GM10248 (cell line): ENCODE measurements at regions not wholly inside any gene's neighbourhood (a gene's known extent, or its start where the extent isn't known, plus 50 kb on each side); places are given as distances from the start of the nearest gene placed in this dataset.
A peak's percentile ranks its signal among the peaks of the same experiment; 100 is the strongest.

ENCODE experiments used
- CTCF ChIA-PET: fragments of 300-600 bp; sonication (Branson Sonifier 250); formaldehyde crosslinking; extraction: SDS; loops from one replicate; lab custom pipeline; 2021; ENCODE audit warnings: antibody characterized with exemption; lab: Yijun Ruan, JAX
- POLR2A ChIA-PET: fragments of 350-650 bp; sonication (Branson Sonifier 250); formaldehyde crosslinking; extraction: SDS; loops from one replicate; lab custom pipeline; 2020; ENCODE audit warnings: antibody characterized with exemption; lab: Yijun Ruan, JAX
- DNase-seq: peaks from one replicate; pipeline ENCODE4 v3.0.0; 2012; ENCODE audit errors: extremely low spot score
- CTCF ChIP-seq: IDR thresholded peaks from 2 replicates; pipeline ENCODE4 v1.5.1; 2012; ENCODE audit warnings: mild to moderate bottlenecking, low read depth; ENCODE audit errors: extremely low read depth, missing control alignments, control extremely low read depth

DNA sequence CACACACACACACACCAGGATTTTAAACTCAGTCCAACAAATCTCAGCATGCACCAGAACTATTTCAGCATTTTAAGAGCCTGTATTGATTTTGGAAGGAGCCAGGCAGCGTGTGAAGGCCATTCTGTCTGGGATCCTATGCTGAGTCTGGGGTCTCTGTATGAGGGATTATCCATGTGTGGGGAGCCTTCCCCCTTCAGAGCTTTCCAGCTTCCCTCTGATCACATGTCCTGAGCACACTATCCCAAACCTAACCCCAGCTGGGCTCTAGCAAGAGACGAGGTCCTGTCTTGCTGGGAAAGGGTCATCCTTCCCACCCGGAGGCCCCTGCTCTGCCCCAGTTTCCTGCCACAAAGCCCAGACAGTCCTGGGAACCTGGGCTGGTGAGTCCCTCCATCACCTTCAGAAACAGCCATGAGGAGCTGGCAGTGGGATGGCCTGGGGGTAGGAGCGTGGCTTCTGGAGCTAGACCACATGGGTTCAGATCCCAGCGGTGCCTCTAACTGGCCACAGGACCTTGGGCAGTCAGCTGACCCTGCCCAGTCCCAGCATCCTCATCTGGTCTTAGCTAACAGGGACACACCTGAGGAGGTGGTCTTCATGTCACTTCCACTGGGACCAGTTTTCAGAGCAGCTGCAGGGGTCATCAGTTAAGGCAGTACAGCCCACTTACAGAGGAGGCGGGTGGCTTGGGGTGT is 79.6 kb upstream of the RET start:
- POLR2A ChIA-PET, result no interaction called here
- DNase-seq, result peak; percentile 13
- CTCF ChIA-PET, result interaction anchor here (1.0 to 1.7 kb wide), 2 partner anchors 11 to 133 kb away, joined by 3 to 4 read pairs; no protein-coding TSS in a partner anchor
- TF ChIP-seq CTCF, result no peak

DNA sequence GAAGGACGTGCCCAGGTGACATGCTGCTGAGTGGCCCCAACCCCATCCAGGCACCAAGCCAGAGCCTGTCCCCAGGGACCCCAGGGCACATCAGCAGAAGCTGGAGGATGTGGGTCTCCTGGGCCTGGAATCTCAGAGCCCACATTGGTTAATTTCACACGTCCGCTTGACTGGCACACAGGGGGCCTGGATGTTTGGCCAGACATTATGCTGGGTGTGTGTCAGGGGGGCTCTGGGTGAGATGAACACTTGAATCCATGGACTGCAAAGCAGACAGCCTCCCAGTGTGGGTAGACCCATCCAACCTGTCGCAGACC is 79.1 kb upstream of the RET start:
- no peak for DNase-seq
- TF ChIP-seq CTCF, result no peak
- ChIA-PET CTCF (interaction anchor here (1.0 to 1.7 kb wide), 2 partner anchors 10 to 133 kb away, joined by 3 to 4 read pairs; no protein-coding TSS in a partner anchor), POLR2A (no interaction called here)

- ChIA-PET POLR2A (no interaction called here), CTCF (interaction anchor here (1.0 to 1.7 kb wide), 2 partner anchors 9 to 132 kb away, joined by 3 to 4 read pairs; no protein-coding TSS in a partner anchor)
- TF ChIP-seq CTCF, result no peak
- DNase-seq, result peak; percentile 9
These were observed 78.1 kb upstream of the RET start for GRCh38 chr10:42998481-42999384.

DNA sequence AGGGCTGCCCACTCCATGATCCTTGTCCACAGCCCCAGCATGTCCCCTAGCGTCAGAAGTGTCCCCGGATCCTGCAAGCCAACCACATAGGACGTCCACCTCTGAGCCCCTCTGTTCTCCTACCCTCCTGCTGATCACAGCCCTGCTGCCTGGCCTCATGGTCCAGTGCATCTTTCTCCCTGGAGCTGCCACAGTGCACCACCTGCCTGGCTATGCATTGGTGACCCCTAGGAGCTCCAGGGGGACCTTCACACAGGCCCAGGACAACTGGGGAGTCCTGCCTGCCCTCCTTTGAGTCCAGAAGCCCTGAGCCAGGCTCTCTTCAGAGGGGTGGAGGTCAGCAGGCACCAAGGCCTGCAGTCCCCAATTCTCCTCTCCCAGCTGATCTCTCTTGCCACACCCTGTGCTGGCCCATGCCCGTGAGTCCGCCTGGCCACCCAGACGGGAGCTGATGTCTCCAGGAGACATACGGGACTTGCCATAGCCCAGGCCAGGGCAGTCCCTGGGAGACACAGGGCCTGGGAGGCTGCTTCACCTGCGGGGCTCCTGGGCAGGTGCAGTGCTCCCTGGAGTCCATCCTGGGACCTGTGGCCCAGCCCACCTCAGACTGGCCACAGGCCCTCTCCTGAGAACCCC is 77.4 kb upstream of the RET start:
- TF ChIP-seq CTCF, result no peak
- ChIA-PET POLR2A (no interaction called here), CTCF (no interaction called here)

DNA sequence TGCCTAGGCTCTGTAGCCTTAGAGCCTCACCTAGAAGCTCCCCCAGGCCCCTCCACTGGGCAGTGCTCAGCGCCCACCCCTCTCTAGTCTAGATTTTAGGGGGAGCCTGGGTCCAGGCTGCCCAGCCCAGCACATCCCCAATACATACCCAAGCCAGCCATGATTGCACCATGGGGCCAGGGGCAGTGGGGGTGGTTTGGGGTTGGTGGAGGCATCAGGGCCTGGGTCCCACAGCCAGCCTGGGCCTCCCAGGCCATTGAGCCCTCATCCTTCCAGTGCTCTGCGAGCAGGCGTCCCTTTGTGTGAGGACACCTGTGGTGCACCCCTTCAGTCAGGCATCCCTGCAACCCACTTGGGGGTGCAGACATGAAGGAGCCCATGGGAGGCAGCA is 76.9 kb upstream of the RET start:
- TF ChIP-seq CTCF, result no peak
- CTCF ChIA-PET, result no interaction called here

More for the DNA sequence above, 77.4 kb upstream of the RET start:
- DNase-seq, result peak; percentile 12

DNA sequence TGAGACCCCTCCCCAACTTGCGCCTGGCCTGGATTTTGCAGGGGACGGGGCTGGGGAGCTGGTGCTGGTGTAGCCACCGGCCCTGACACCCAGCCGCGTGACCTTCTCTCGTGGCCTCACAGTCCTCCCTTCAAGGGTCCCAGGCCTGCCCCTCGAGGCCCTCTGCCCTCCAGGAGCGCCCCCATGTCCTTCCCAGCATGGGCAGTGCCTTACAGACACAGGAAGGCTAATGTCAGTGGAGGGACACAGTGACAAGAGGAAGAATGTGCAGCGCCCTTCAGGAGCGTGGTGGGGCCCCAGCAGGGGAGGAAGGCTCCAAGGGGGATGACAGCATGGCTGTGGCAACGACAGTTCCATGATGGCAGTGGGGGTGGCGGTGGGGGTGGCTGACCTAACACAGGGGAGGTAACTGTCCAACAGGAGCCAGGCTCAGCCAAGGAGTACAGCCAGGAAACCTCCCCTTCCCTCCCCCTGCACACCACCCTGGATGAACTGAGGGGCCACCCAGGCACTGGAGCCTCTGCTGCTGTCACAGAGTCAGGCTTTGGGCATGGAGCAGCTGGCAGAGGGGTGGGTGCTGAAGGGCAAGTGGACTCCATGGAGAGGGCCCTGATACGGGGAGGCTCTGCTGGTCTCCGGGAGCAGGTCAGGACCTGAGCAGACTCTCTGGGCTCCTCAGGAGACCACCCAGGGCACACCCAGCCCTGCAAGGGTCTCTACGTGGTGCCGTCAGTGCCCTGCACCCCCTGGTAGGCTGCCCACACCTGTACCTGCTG is 76.0 kb upstream of the RET start:
- no peak for TF ChIP-seq CTCF
- DNase-seq, result peak; percentile 9
- ChIA-PET CTCF (no interaction called here), POLR2A (no interaction called here)

More for the DNA sequence above, 76.9 kb upstream of the RET start:
- peak; percentile 14 for DNase-seq
- POLR2A ChIA-PET, result no interaction called here
